Type B pancreatic cell (in vitro differentiated cells): ENCODE measurements at regions not wholly inside any gene's neighbourhood (a gene's known extent, or its start where the extent isn't known, plus 50 kb on each side); places are given as distances from the start of the nearest gene placed in this dataset.

Source experiments
- DNase-seq: peaks from one replicate; pipeline ENCODE4 v3.0.0; 2021; ENCODE audit warnings: mixed read lengths; ENCODE audit not compliant: unreplicated experiment; ENCODE audit errors: extremely low spot score
- H3K27ac Mint-ChIP-seq: 2 replicates; pipeline ENCODE4 v1.8.0; 2021; ENCODE audit warnings: mild to moderate bottlenecking, mixed read lengths
- H3K27me3 Mint-ChIP-seq: 2 replicates; pipeline ENCODE4 v1.8.0; 2021; ENCODE audit warnings: mixed read lengths
- H3K36me3 Mint-ChIP-seq: 2 replicates; pipeline ENCODE4 v1.8.0; 2021; ENCODE audit warnings: mixed read lengths
- H3K4me1 Mint-ChIP-seq: one replicate; pipeline ENCODE4 v1.8.0; 2021; ENCODE audit warnings: mixed read lengths; ENCODE audit not compliant: unreplicated experiment
- H3K4me3 Mint-ChIP-seq: 2 replicates; pipeline ENCODE4 v1.8.0; 2021; ENCODE audit warnings: mild to moderate bottlenecking, mixed read lengths
- H3K9me3 Mint-ChIP-seq: 2 replicates; pipeline ENCODE4 v1.8.0; 2021; ENCODE audit warnings: mixed read lengths
- CTCF ChIP-seq: fragments of 200-600 bp; sonication (generic); conservative IDR thresholded peaks from 2 replicates; pipeline ENCODE4 v1.5.0; 2021; ENCODE audit warnings: antibody characterized with exemption, mild to moderate bottlenecking

- no peak overlapping the region for H3K27ac Mint-ChIP-seq
- peaks cover 5% of the 10 kb centered on the region for H3K27me3 Mint-ChIP-seq
- DNase-seq, result no peak
- no peak overlapping the region for H3K4me3 Mint-ChIP-seq
- H3K36me3 Mint-ChIP-seq, result no peaks in the 10 kb centered on the region
- no peaks in the 10 kb centered on the region for H3K9me3 Mint-ChIP-seq
- no peaks in the 10 kb centered on the region for H3K4me1 Mint-ChIP-seq
- TF ChIP-seq CTCF, result no peak
Measured at GRCh38 chr7:24119852-24120251, 164.1 kb upstream of the NPY start.

- no peak for TF ChIP-seq CTCF
- no peaks in the 10 kb centered on the region for H3K4me1 Mint-ChIP-seq
- H3K27ac Mint-ChIP-seq, result no peak overlapping the region
- DNase-seq, result no peak
- no peaks in the 10 kb centered on the region for H3K36me3 Mint-ChIP-seq
- no peaks in the 10 kb centered on the region for H3K27me3 Mint-ChIP-seq
- no peaks in the 10 kb centered on the region for H3K9me3 Mint-ChIP-seq
- H3K4me3 Mint-ChIP-seq, result no peak overlapping the region
Measured at GRCh38 chr7:24123076-24123475, 160.9 kb upstream of the NPY start.

GRCh38 chr7:24125765-24126164 is 158.2 kb upstream of the NPY start:
- Mint-ChIP-seq H3K27ac (no peak overlapping the region), H3K9me3 (no peaks in the 10 kb centered on the region), H3K36me3 (no peaks in the 10 kb centered on the region), H3K4me1 (no peaks in the 10 kb centered on the region), H3K27me3 (peaks cover 3% of the 10 kb centered on the region), H3K4me3 (no peak overlapping the region)
- TF ChIP-seq CTCF, result no peak
- DNase-seq, result no peak

- no peaks in the 10 kb centered on the region for H3K9me3 Mint-ChIP-seq
- H3K27ac Mint-ChIP-seq, result no peak overlapping the region
- no peak overlapping the region for H3K4me3 Mint-ChIP-seq
- no peak for TF ChIP-seq CTCF
- no peaks in the 10 kb centered on the region for H3K4me1 Mint-ChIP-seq
- H3K27me3 Mint-ChIP-seq, result peaks cover 3% of the 10 kb centered on the region
- H3K36me3 Mint-ChIP-seq, result no peaks in the 10 kb centered on the region
- no peak for DNase-seq
Measured at GRCh38 chr7:24127930-24128329, 156.1 kb upstream of the NPY start.

GRCh38 chr7:24129597-24129996 is 154.4 kb upstream of the NPY start:
- H3K36me3 Mint-ChIP-seq, result no peaks in the 10 kb centered on the region
- no peak for DNase-seq
- H3K9me3 Mint-ChIP-seq, result no peaks in the 10 kb centered on the region
- no peak overlapping the region for H3K27ac Mint-ChIP-seq
- H3K27me3 Mint-ChIP-seq, result peaks cover 5% of the 10 kb centered on the region
- no peak overlapping the region for H3K4me3 Mint-ChIP-seq
- no peak for TF ChIP-seq CTCF
- no peaks in the 10 kb centered on the region for H3K4me1 Mint-ChIP-seq

- Mint-ChIP-seq H3K27me3 (peaks cover 5% of the 10 kb centered on the region), H3K4me1 (no peaks in the 10 kb centered on the region), H3K4me3 (no peak overlapping the region), H3K36me3 (no peaks in the 10 kb centered on the region), H3K9me3 (no peaks in the 10 kb centered on the region), H3K27ac (no peak overlapping the region)
- no peak for DNase-seq
- no peak for TF ChIP-seq CTCF
Measured at GRCh38 chr7:24130631-24131030, 153.4 kb upstream of the NPY start.
